GM23338 (cell line): ENCODE measurements at regions not wholly inside any gene's neighbourhood (a gene's known extent, or its start where the extent isn't known, plus 50 kb on each side); places are given as distances from the start of the nearest gene placed in this dataset.

Experiments
- ATAC-seq: fragments of 200-7000 bp; cut with Tn5 transposase; 3 replicates; pipeline ENCODE4 v1.9.1; 2020
- DNase-seq: peaks from one replicate; pipeline ENCODE4 v3.0.0-alpha.2; 2015; ENCODE audit warnings: low spot score
- H2AFZ ChIP-seq: fragments of 200-600 bp; sonication (generic); 2 replicates; pipeline ENCODE4 v1.8.0; 2016; ENCODE audit warnings: antibody characterized with exemption, mild to moderate bottlenecking, moderate library complexity
- H3F3A ChIP-seq: fragments of 200-600 bp; sonication (generic); replicated peaks from 2 replicates; pipeline ENCODE4 v1.8.0; 2017; ENCODE audit warnings: antibody characterized with exemption, mixed run types, low read depth
- H3K27ac ChIP-seq: fragments of 200-600 bp; sonication (generic); 2 replicates; pipeline ENCODE4 v1.6.1; 2016; ENCODE audit warnings: low read depth
- H3K27me3 ChIP-seq: fragments of 200-600 bp; sonication (generic); 2 replicates; pipeline ENCODE4 v1.8.0; 2016; ENCODE audit warnings: mild to moderate bottlenecking, mixed run types, moderate library complexity; ENCODE audit not compliant: insufficient read depth
- H3K36me3 ChIP-seq: fragments of 200-600 bp; sonication (generic); 2 replicates; pipeline ENCODE4 v1.8.0; 2016; ENCODE audit warnings: mild to moderate bottlenecking; ENCODE audit not compliant: insufficient read depth
- H3K4me1 ChIP-seq: fragments of 200-600 bp; sonication (generic); 2 replicates; pipeline ENCODE4 v1.8.0; 2016; ENCODE audit warnings: mild to moderate bottlenecking, moderate library complexity; ENCODE audit not compliant: insufficient read depth
- H3K4me2 ChIP-seq: fragments of 200-600 bp; sonication (generic); 2 replicates; pipeline ENCODE4 v1.7.1; 2017; ENCODE audit warnings: mixed run types
- H3K4me3 ChIP-seq: fragments of 200-600 bp; sonication (generic); 2 replicates; pipeline ENCODE4 v1.6.1; 2016; ENCODE audit warnings: mixed run types
- H3K79me2 ChIP-seq: fragments of 200-600 bp; sonication (generic); replicated peaks from 2 replicates; pipeline ENCODE4 v1.8.0; 2017; ENCODE audit warnings: mild to moderate bottlenecking; ENCODE audit not compliant: insufficient read depth
- H3K9me2 ChIP-seq: fragments of 200-600 bp; sonication (generic); 2 replicates; pipeline ENCODE4 v1.8.0; 2017; ENCODE audit not compliant: insufficient read depth
- H4K20me1 ChIP-seq: fragments of 200-600 bp; sonication (generic); replicated peaks from 2 replicates; pipeline ENCODE4 v1.8.0; 2017; ENCODE audit warnings: mild to moderate bottlenecking; ENCODE audit not compliant: insufficient read depth
- H3K27ac Mint-ChIP-seq: 2 replicates; pipeline ENCODE4 v1.8.0; 2020; ENCODE audit warnings: inconsistent platforms, mild to moderate bottlenecking, moderate library complexity, mixed read lengths
- H3K27me3 Mint-ChIP-seq: 3 replicates; pipeline ENCODE4 v1.8.0; 2022; ENCODE audit warnings: low read depth, mild to moderate bottlenecking, moderate library complexity, mixed read lengths, inconsistent platforms; ENCODE audit not compliant: insufficient read depth, poor library complexity
- H3K36me3 Mint-ChIP-seq: 3 replicates; pipeline ENCODE4 v1.8.0; 2021; ENCODE audit warnings: low read depth, mild to moderate bottlenecking, inconsistent platforms, moderate library complexity, mixed read lengths
- H3K4me1 Mint-ChIP-seq: 3 replicates; pipeline ENCODE4 v1.8.0; 2020; ENCODE audit warnings: mild to moderate bottlenecking, inconsistent platforms, mixed read lengths
- H3K4me3 Mint-ChIP-seq: 3 replicates; pipeline ENCODE4 v1.8.0; 2021; ENCODE audit warnings: moderate library complexity, mild to moderate bottlenecking, inconsistent platforms, mixed read lengths
- H3K9me3 Mint-ChIP-seq: 3 replicates; pipeline ENCODE4 v1.8.0; 2020; ENCODE audit warnings: moderate library complexity, mild to moderate bottlenecking, inconsistent platforms, mixed read lengths
- CREB1 ChIP-seq: fragments of 250-450 bp; sonication (Bioruptor Pico); IDR thresholded peaks from 2 replicates; pipeline ENCODE4 v1.5.0; 2020; ENCODE audit warnings: low read depth, mild to moderate bottlenecking, moderate library complexity
- EZH2 ChIP-seq: fragments of 200-600 bp; sonication (generic); IDR thresholded peaks from one replicate; pipeline ENCODE4 v1.8.0; 2017; ENCODE audit warnings: antibody characterized with exemption, mild to moderate bottlenecking, low read depth; ENCODE audit not compliant: unreplicated experiment
- EZH2phosphoT487 ChIP-seq: fragments of 200-600 bp; sonication (generic); IDR thresholded peaks from one replicate; pipeline ENCODE4 v1.8.1; 2018; ENCODE audit warnings: antibody characterized with exemption; ENCODE audit not compliant: unreplicated experiment
- JUNB ChIP-seq: IDR thresholded peaks from one replicate; pipeline ENCODE4 v1.6.1; 2016; ENCODE audit warnings: antibody characterized with exemption; ENCODE audit not compliant: unreplicated experiment
- POLR2AphosphoS5 ChIP-seq: IDR thresholded peaks from 2 replicates; pipeline ENCODE4 v1.6.1; 2016; ENCODE audit warnings: antibody characterized with exemption, low read depth
- ZNF114 ChIP-seq: fragments of 250-450 bp; sonication (Bioruptor Pico); IDR thresholded peaks from 2 replicates; pipeline ENCODE4 v1.5.0; 2020; ENCODE audit warnings: mild to moderate bottlenecking, moderate library complexity
- ZNF331 ChIP-seq: fragments of 250-450 bp; sonication (Bioruptor Pico); IDR thresholded peaks from 2 replicates; pipeline ENCODE4 v1.5.0; 2020; ENCODE audit warnings: low read depth, mild to moderate bottlenecking, moderate library complexity
- TF ChIP-seq, protein P1 (sequence below): IDR thresholded peaks from one replicate; pipeline ENCODE4 v1.6.1; 2018; ENCODE audit warnings: antibody characterized with exemption; ENCODE audit not compliant: unreplicated experiment
- TF ChIP-seq, protein P2 (sequence below), 2 experiments: fragments of 200-600 bp in 1 of 2; sonication (generic) in 1 of 2; conservative IDR thresholded peaks; 2 replicates each; pipeline versions ENCODE4 v1.5.1 to v1.6.1; 2016 to 2017; ENCODE audit warnings: antibody characterized with exemption in 2 of 2, low read depth in 2 of 2, mild to moderate bottlenecking in 2 of 2, moderate library complexity in 1 of 2
- TF ChIP-seq, protein P3 (sequence below): IDR thresholded peaks from 2 replicates; pipeline ENCODE4 v1.6.1; 2016; ENCODE audit warnings: antibody characterized with exemption

DNA sequence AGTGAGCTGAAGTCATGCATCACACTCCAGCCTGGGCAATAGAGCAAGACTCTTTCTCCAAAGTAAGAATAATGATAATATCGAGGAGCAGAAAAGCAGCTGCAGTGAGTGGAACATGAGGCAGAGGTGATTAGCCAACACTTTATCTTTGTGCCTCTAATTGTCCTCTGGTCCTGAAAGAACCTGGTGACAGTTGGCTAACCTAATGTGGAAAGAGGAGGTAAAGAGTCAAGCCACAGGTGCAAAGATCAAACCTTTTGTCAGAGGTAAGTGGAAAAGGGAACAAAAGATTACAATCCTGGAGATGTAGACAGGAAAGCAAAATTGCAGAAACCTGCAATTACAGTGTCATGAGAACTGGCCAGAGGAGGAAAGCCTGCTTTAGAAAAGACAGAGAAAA, 53.5 kb upstream of the LCLAT1 start (continued):
- TF ChIP-seq, protein P1, sequence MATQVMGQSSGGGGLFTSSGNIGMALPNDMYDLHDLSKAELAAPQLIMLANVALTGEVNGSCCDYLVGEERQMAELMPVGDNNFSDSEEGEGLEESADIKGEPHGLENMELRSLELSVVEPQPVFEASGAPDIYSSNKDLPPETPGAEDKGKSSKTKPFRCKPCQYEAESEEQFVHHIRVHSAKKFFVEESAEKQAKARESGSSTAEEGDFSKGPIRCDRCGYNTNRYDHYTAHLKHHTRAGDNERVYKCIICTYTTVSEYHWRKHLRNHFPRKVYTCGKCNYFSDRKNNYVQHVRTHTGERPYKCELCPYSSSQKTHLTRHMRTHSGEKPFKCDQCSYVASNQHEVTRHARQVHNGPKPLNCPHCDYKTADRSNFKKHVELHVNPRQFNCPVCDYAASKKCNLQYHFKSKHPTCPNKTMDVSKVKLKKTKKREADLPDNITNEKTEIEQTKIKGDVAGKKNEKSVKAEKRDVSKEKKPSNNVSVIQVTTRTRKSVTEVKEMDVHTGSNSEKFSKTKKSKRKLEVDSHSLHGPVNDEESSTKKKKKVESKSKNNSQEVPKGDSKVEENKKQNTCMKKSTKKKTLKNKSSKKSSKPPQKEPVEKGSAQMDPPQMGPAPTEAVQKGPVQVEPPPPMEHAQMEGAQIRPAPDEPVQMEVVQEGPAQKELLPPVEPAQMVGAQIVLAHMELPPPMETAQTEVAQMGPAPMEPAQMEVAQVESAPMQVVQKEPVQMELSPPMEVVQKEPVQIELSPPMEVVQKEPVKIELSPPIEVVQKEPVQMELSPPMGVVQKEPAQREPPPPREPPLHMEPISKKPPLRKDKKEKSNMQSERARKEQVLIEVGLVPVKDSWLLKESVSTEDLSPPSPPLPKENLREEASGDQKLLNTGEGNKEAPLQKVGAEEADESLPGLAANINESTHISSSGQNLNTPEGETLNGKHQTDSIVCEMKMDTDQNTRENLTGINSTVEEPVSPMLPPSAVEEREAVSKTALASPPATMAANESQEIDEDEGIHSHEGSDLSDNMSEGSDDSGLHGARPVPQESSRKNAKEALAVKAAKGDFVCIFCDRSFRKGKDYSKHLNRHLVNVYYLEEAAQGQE: no peak
- no peak for TF ChIP-seq ZNF331
- TF ChIP-seq, protein P2, sequence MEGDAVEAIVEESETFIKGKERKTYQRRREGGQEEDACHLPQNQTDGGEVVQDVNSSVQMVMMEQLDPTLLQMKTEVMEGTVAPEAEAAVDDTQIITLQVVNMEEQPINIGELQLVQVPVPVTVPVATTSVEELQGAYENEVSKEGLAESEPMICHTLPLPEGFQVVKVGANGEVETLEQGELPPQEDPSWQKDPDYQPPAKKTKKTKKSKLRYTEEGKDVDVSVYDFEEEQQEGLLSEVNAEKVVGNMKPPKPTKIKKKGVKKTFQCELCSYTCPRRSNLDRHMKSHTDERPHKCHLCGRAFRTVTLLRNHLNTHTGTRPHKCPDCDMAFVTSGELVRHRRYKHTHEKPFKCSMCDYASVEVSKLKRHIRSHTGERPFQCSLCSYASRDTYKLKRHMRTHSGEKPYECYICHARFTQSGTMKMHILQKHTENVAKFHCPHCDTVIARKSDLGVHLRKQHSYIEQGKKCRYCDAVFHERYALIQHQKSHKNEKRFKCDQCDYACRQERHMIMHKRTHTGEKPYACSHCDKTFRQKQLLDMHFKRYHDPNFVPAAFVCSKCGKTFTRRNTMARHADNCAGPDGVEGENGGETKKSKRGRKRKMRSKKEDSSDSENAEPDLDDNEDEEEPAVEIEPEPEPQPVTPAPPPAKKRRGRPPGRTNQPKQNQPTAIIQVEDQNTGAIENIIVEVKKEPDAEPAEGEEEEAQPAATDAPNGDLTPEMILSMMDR (conservative IDR thresholded peaks at IDR 0.05; ENCODE audit: low read depth in 2 of 2): no peak
- TF ChIP-seq POLR2AphosphoS5: no peak
- TF ChIP-seq ZNF114 (CRISPR knock-in tag): no peak
- TF ChIP-seq JUNB: no peak
- TF ChIP-seq CREB1: no peak
- TF ChIP-seq EZH2phosphoT487: no peak
- TF ChIP-seq, protein P3, sequence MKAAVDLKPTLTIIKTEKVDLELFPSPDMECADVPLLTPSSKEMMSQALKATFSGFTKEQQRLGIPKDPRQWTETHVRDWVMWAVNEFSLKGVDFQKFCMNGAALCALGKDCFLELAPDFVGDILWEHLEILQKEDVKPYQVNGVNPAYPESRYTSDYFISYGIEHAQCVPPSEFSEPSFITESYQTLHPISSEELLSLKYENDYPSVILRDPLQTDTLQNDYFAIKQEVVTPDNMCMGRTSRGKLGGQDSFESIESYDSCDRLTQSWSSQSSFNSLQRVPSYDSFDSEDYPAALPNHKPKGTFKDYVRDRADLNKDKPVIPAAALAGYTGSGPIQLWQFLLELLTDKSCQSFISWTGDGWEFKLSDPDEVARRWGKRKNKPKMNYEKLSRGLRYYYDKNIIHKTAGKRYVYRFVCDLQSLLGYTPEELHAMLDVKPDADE: no peak

GRCh38 chr2:30394096-30394495, 53.0 kb upstream of the LCLAT1 start:
- Histone ChIP-seq H3K4me1 (0 out of 2 replicates have a peak, but pooled peaks cover 3% of the 10 kb centered on the region), H3K79me2 (no peaks in the 10 kb centered on the region), H3K27me3 (no peaks in the 10 kb centered on the region), H3K4me3 (no peak overlapping the region), H3K27ac (no peak overlapping the region), H4K20me1 (no peaks in the 10 kb centered on the region), H2AFZ (peak overlapping the region; percentile 84; the same call in 1 of the 2 replicates), H3K36me3 (no peaks in the 10 kb centered on the region), H3K4me2 (no peak overlapping the region), H3K9me2 (no peaks in the 10 kb centered on the region), H3F3A (no peaks in the 10 kb centered on the region)
- H3K4me3 Mint-ChIP-seq: no peak overlapping the region
- no peaks in the 10 kb centered on the region for H3K36me3 Mint-ChIP-seq
- no peak overlapping the region for H3K27ac Mint-ChIP-seq
- no peaks in the 10 kb centered on the region for H3K9me3 Mint-ChIP-seq
- no peaks in the 10 kb centered on the region; the same call in 2 of the 3 replicates for H3K4me1 Mint-ChIP-seq
- no peak for DNase-seq
- TF ChIP-seq EZH2phosphoT487: no peak
- TF ChIP-seq, protein P2 (conservative IDR thresholded peaks at IDR 0.05; ENCODE audit: low read depth in 2 of 2): no peak
- TF ChIP-seq EZH2: no peak
- TF ChIP-seq JUNB: no peak
- TF ChIP-seq, protein P1: no peak
- H3K27me3 Mint-ChIP-seq: no peaks in the 10 kb centered on the region
- ATAC-seq: peak; percentile 63
